Epidermal melanocyte (primary cell): ENCODE measurements at regions not wholly inside any gene's neighbourhood (a gene's known extent, or its start where the extent isn't known, plus 50 kb on each side); places are given as distances from the start of the nearest gene placed in this dataset.

ENCODE experiments used
- DNase-seq: peaks from one replicate; pipeline ENCODE4 v3.0.0; 2011; ENCODE audit warnings: low spot score; ENCODE audit not compliant: insufficient read length

DNA sequence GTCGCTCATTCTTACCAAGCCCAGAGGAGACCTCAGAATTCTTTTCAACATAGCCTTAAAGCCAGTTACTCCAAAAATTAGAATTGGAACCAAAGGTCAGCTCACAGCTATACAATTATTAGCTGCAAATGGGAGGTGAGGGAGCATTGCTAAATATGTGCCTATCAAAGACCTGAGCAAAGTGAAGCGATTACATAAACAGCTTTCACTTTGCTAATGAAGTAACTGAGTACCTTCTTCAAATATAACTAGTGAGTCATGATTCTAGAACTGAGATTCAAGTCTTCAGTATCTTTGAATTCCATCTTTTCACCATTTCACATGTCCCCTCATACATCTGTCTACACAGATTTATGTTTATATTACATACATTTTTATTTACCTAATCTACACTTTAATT, 122.6 kb downstream of the P2RY1 start:
- DNase-seq = no peak

DNA sequence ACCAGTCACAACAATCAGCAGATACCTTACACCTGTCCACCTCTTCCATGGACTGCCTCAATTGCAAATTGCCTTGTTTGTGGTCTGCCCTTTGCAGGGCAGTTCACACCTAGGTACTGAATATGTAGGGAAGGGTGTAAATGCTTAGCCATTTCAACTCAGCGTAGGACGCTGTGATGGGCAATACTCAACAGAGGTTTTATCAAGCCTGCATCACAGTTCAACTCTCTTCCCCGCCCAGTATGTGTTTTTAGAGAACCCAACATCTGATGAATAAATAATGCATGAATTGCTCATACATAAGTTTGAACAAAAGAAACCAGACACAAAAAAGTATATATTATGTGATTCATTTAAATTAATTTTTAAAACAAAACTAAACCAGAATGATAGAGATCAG, 124.4 kb downstream of the P2RY1 start:
- no peak for DNase-seq

DNA sequence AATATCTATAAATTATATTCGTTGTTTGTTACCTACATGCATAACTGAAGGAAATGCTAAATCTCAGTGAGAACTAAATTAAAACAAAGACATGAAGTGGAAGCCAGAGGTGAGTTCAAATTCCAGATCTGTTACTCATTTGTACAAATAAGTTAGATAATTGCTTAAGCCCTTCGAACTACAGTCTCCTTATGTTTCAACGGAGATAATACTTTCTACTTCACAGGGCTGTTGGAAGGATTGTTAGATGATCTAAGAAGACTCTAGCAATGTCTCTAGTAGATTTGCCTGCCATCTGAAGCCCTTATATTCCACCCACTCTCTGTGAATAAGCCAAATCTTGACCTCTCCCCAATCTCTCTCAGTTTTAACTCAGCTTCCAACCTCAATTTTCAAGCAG, 125.8 kb downstream of the P2RY1 start:
- no peak for DNase-seq

DNA sequence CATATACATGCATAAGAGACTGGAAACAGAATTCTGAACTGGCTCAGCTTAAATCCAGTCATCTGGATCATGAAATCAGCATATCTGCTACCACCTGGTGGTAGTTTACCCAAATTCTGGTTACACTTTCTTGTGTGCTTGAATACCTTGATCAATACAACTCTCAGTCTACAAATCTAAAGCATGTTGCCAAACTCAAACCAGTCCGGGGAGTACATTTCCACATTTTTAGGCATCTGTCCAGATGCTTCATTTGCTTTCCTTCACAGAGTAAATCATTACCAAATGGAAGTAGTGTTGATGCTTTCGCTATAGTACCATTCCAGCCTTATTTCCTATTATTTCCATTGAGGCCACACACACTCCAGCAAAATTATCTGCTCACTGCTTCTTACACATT, 126.4 kb downstream of the P2RY1 start:
- no peak for DNase-seq

DNA sequence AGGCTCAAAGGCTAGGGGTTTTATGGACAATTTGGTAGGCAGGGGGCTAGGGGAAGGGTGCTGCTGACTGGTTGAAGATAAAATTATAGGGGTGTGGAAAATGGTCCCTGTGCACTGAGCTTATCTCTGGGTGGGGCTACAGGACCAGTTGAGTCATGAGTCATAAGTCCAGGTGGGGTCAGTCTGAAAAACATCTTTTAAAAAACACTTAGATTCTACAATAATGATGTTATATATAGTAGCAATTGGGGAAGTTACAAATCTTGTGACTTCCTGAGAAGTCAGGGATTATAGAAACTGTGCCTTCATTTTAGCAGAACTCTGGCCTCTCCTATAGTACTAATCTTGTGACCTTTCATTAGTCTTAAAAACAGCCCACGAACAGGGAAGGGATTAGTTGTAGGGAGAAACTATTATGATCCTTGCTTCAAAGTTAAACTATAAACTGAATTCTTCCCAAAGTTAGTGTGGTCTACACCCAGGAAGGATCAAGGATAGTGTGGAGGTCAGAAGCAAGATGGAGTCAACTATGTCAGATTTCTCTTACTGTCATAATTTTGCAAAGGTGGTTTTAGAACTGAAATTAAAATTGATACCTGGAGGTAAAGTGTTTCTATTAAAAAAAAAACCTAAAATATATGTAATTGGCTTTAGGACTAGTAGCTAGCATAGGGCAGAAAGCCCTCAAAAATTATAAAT, 130.1 kb downstream of the P2RY1 start:
- no peak for DNase-seq

DNA sequence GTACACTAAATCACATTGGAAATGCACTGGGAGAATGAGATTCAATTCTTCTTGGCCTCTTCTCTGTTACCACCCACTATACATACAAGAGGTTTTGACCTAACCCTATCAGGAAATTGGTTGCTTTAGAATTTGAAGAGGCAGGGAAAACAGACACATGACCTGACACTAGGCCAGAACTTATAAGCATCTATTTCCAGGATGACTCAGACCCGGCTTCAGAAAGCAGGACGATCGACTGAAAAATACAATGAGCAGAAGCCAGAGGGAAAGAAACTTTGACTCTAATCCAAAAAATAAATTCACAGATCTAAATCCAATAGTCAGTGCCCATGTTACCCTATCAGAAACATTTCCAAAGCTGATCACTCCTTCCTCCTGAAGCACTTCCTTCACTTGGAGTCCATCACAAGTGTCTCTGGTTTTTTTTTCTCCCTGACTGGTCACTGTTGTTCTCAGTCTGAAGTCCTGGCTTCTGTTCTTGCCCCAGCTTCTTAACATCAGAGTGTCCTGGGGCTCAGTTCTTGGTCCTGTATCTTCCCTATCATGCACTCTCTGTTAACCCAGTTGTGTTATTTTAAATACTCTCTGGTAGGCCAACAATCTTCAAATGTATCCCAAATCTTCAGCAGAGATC, 133.6 kb downstream of the P2RY1 start:
- DNase-seq = no peak

DNA sequence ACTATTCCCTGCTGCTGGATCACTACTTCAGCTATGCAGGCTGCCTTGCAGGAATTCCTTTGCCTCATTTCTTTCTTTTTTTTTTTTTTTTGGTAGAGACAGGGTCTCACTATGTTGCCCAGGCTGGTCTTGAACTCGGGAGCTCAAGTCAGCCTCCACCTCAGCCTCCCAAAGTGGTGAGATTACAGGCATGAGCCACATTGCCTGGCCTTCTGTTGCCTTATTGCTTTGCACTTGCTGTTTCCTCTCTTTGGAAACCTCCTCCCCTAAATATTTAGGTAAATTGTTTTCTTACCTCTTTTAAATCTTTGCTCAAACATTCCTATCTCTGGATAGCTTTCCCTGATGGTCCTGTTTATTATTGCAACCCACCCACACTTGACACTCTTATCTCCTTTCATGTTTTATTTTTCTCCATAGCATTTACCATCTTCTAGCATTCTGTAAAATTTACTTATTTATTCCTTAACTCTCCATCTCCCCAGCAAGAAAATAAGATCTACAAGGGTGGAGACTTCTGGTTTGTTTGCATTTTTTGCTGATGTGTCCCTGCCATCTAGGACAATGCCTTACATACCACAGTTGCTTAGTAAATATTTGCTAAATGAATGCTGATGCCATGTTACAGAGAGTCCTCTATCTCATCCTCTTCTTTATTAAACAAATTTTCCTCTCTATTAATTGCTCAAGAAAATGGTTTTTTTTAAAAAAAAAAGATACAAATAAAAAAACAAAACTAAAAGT, 134.8 kb downstream of the P2RY1 start:
- DNase-seq = no peak

DNA sequence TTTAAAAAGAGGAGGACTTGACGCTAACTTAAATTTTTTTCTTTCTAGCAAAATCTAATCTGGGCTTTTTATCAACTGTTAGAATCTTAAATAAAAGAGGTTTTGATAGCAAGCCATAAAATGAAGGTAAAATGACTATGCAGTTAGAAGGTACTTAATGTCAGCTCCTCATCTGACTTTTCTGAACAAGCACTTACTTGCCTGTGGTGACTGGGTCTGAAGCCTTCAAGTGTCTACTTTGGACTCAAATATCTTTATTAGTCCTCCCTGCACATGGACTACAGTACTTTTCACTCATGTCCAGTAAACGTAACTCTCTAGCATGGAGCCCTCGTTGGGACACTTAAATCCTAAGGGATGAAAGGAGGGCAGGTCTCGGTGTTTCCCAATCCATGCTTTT, 135.9 kb downstream of the P2RY1 start:
- no peak for DNase-seq

DNA sequence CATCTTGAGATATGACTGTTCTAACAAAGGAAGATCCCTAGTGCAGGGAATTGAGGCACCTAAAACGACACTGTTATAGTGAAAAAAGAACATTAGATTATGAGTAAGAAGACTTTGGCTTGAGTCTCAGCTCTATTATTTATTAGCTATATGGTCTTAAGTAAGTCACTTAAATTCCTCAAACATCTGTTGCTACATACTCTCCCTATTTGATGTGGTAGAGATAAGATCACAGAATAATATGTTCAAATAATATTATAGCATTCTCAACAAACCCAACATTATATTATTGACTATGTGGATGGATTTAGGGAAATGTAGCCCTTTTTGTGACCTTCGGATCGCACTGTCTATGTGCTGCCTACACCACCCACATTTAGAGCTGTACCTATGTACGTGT, 136.9 kb downstream of the P2RY1 start:
- DNase-seq = no peak

DNA sequence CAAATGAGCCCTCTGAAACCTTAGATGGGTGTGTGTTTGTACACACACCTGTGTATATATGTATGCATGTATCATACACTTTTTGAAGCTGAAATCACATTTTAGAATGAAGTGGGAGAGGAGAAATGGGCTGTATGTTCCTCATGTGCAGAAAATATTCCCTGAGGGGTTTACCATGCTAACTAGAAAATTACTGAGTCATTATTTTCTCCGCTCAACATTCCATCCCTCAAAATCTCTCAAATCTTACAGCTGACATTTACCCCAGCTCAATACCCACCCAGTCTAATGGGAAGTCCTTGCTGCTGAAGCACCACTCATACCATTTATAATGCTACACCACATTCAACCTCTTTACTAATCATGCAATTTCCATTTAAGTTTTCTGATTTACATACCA, 138.6 kb downstream of the P2RY1 start:
- DNase-seq = no peak

DNA sequence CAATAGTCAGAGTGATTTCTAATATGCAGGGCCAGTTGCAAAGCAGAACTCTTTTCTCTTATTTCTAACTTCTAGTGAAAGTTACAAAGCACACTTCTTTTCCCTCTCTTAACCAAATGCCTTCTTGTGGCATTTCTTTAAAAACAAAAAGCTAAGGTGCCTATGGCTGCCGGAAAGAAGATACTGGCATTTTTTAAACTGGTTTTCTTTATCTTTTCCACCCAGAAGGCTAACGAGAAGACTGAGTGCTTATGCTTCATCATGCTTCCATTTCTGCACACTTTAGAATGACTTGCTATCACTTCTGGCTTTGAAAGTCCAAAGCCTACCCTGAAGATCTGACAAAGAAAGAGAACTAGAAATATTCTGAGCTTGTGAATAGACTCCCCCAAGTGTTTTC, 141.3 kb downstream of the P2RY1 start:
- no peak for DNase-seq

DNA sequence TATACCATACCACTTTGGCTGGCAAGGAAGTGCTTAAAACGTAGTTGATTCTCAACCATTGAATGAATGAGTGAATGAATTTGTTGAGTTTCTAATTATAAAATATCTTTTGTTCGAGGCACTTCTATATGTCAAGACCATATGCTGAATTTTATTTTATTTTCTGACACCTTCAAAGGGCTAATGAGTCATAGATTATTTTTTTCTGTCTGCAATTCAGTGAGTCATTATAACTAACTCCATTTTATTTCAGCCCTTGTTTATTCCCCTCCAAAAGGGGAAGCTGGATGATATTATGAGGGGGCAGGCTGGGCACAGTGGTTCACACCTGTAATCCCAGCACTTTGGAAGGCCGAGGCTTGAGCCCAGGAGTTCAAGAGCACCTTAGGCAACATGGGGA, 142.4 kb downstream of the P2RY1 start:
- DNase-seq = no peak

DNA sequence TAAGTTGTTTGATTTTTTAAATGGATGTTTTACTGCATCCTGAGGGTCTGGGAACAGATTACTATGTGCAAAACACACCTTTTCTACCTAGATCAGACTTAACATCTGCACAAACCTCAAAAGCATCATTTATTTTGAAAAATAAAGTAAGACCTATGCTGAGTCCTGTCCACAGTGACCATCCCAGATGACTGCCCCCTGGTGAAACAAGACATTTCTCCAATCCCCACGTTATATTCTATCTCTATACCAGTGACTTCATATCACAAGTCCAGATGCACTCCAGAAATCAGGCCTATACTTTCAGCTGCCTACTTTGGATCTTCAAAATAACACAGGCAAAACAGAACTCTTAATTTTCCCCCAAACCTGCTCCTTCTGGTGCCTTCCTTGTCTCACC, 143.2 kb downstream of the P2RY1 start:
- DNase-seq = no peak

DNA sequence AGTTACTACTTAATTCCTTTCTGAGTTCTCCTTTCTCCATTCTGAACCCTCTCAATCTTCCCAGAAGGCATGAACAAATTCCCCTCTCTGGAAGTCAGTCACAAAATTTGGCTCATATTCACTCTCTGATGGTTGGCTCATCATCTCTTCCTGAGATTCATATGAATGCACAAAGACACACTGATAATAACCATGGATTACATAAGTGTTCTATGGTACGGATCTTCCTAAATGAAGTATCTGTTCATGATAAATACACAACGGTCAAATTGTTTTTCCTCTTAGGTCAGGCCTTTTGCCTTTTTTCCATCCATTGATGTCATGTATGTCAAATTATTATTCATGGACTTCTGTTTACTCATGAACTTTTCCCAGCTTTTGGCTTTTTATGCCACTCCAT, 162.6 kb downstream of the P2RY1 start:
- peak; percentile 27 for DNase-seq

DNA sequence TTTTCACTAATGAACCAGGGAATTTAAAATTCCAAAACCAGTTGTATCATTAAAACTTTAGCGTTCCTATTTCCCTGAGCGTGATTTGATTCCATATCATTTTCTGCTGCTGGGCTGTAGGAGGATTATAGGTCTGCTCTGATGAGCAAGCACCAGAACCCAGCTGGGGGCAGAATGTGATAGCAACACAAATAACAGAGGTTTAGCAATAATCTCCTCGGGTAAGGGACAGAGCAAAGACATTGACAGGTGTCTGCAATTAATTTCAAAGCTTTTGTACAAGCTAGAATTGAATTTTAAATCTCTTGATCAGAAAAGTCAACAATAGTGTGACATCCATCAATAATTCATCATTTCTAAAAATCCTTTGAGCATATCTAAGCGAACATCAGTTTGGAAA, 163.4 kb upstream of the RAP2B start:
- no peak for DNase-seq

DNA sequence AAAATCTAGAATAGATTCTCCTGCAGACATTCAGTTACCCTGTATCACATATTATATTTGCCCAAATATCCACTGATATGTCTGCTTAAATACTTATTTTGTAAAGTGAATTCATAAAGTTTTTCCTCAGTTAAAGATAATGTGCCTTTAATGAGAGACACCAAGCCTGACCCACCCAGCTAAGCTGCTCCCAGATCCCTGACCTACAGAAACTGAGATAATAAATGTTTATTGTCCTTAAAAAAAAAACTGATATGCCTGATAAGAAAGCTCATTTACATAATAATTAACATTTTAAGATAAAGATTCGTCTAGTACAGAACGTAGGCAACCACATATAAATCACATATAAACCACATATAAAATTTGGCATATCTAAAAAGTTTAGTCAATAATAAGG, 161.7 kb upstream of the RAP2B start:
- no peak for DNase-seq

DNA sequence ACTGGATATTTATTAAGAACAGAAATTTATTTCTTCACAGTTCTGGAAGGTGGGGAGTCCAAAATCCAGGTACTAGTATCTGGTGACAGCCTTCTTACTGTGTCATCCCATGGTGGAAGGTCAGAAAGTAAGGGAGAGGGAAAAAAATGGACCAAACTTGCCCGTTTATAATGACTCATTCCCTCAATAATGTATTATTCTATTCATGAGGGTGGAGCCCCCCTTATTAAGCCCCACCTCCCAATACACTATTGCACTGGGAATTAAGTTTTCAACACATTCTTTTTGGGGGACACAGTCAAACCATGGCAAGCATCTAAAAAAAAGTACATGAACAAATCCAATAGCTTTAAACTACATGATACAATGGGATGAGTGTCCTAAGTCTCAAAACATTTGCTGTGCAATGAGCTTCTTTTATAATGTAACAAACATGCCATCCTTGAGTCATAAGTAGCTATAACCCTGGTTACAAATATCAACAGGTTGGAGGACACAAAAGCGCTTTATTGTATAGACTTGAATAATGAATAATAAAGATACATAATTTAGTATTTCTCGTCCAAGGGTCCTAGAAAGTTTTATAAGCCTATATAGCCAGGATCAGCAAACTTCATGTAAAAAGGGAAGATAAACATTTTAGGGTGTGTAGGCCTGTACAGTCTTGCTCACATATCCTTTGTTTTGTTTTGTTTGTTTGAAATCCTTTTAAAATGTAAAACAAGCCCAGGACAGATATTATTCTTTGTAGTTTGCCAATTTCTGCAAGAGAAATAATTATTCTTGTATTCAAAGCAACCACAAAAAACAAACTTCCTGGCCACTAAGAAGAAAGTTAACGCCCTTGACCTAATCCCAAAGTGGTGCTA, 160.6 kb upstream of the RAP2B start:
- no peak for DNase-seq

DNA sequence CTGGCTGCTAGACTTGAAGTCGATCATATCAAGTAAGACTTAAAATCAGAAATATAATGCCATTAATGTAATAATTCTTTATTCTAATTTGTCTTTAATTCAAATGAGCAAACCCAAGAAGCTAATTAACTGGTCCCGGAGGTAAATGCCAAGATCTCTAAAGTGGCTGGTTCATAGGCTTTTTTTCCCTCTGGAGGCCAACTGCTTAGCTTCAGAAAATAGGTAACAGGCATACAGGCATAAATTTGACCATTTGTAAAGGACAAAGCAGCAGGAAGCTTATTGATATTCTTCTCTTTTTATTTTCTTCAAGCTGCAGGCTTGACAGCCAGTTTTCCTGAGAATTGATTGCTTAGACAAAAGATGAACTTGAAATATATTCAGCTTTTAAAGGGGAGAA, 158.6 kb upstream of the RAP2B start:
- no peak for DNase-seq

DNA sequence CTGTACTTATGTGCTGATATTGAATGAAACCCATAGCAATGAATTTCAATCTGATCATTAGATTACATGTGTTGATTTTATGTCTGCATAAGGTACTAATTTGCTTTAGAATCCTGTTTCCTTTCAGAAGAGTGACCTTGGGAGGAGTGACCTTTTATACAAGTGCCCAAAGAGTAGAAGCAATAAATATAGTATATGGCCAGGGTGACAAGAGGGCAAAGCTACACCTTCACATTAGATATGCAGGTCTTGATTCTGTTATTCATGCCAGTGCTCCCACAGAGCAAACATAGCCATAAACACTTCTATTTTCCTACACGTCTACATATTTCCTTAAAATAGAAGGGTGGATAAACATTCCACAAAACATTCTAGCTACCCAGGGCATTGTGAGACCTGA, 158.2 kb upstream of the RAP2B start:
- no peak for DNase-seq

DNA sequence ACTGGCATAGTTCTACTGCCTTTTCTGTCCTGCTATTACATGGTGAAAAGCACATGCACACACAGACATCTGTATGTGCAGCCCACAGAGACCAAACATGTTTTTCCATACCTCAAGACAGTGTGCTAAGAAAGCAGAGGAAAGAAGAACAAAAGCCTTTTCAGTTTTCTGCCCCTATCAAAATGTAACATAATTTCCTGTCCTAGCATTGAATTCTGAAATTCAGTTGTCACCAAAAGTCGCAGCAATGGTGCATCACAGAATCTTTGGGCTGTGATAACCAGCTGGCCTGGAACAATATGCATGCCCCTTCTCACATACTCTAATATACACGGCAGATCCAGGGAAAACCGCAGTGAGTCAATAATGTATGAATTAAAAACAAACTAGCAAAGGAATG, 153.8 kb upstream of the RAP2B start:
- no peak for DNase-seq

DNA sequence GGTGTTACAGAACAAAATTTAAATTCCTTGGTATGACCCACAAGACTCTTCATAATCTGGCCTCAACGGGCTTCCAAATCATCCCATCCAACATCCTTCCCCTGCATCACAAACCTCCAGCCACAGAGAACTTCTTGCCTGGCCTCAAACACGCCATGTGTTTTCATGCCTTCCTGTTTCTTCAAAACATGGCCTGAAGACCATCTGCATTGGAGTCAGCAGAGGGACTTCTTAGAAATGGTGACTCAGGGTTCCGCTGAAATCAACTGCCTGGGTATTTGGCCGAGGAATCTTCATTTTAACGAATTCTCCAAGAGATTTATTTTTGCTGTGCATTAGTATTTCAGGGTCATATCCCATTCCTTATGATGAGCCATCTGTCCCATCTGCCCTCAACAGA, 138.1 kb upstream of the RAP2B start:
- DNase-seq = no peak

DNA sequence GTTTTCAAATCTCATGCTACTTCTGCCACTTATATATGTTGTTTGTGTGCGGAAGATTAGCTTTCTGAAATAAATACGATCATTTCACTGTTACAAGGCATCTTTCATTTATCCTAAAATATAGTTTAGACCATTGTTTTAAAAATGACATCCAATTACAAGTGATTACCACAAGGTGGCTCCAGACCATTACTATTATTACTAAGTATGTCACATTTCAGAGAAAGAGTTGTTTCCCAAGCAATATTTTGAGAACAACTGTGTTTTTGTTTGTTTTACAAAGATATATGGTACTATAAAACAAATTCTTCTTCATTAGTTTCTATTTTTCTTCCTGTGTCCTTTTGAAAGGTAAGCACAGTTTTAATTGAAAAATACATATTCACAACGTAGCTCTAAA, 136.0 kb upstream of the RAP2B start:
- DNase-seq = peak; percentile 44
